ENCODE measurements at regions not wholly inside any gene's neighbourhood (a gene's known extent, or its start where the extent isn't known, plus 50 kb on each side); places are given as distances from the start of the nearest gene placed in this dataset.

GRCh38 chrX:109261279-109261678 is 220.6 kb downstream of the GUCY2F start:
- H3K27ac ChIP-seq (ENCODE audit: extremely low read depth, low read depth, low read length): no peak overlapping the region
- H3K4me3 ChIP-seq (ENCODE audit: low read depth, low read length): no peak overlapping the region
- no peak for TF ChIP-seq ZNF837 (tag by site-specific recombination; IDR thresholded peaks at IDR 0.05)
- TF ChIP-seq REST (tag by site-specific recombination; IDR thresholded peaks at IDR 0.05): peak; percentile 78
- TF ChIP-seq ZNF830 (tag by site-specific recombination; IDR thresholded peaks at IDR 0.05; ENCODE audit: low read depth): no peak
- H3K9me3 ChIP-seq (ENCODE audit: control insufficient read depth, insufficient read depth, low read depth, low read length): no peaks in the 10 kb centered on the region
- ChIA-PET POLR2A (no interaction called here), CTCF (no interaction called here)
- no peaks in the 10 kb centered on the region for H3K36me3 ChIP-seq (ENCODE audit: control insufficient read depth in 2 of 2, insufficient read depth in 1 of 2, low read length in 2 of 2)
- no peaks in the 10 kb centered on the region for H3K4me1 ChIP-seq (ENCODE audit: control insufficient read depth, insufficient read depth, low read length)

- POLR2A ChIA-PET: no interaction called here
Measured at GRCh38 chrX:109252789-109253188, 229.1 kb downstream of the GUCY2F start.

GRCh38 chrX:109218761-109219160 is 263.1 kb downstream of the GUCY2F start:
- POLR2A ChIA-PET: no interaction called here
- no peaks in the 10 kb centered on the region for H3K36me3 ChIP-seq (ENCODE audit: control insufficient read depth in 2 of 2, insufficient read depth in 1 of 2, low read length in 2 of 2)
- TF ChIP-seq SETDB1 (IDR thresholded peaks at IDR 0.05; ENCODE audit: insufficient read length, low read length): no peak
- no peak for TF ChIP-seq ZBTB20 (tag by site-specific recombination; IDR thresholded peaks at IDR 0.05)
- TF ChIP-seq ZFP41 (tag by site-specific recombination; IDR thresholded peaks at IDR 0.05; ENCODE audit: borderline replicate concordance): no peak
- no peak for TF ChIP-seq GLIS1 (tag by site-specific recombination; IDR thresholded peaks at IDR 0.05)
- no peak for TF ChIP-seq ZNF140 (tag by site-specific recombination; IDR thresholded peaks at IDR 0.05)
- TF ChIP-seq ZNF624 (tag by site-specific recombination; IDR thresholded peaks at IDR 0.05): no peak
- no peak for TF ChIP-seq ZNF76 (tag by site-specific recombination; IDR thresholded peaks at IDR 0.05; ENCODE audit: borderline replicate concordance, low read depth)
- TF ChIP-seq ZBTB7A (tag by site-specific recombination; IDR thresholded peaks at IDR 0.05; ENCODE audit: low read depth): no peak
- TF ChIP-seq ZNF280C (tag by site-specific recombination; IDR thresholded peaks at IDR 0.05): no peak
- TF ChIP-seq ZNF391 (tag by site-specific recombination; IDR thresholded peaks at IDR 0.05; ENCODE audit: borderline replicate concordance, low read depth): no peak

More at GRCh38 chrX:109252789-109253188, 229.1 kb downstream of the GUCY2F start:
- Histone ChIP-seq H3K9me3 (ENCODE audit: control insufficient read depth, insufficient read depth, low read depth, low read length) (peaks cover 2% of the 10 kb centered on the region; the same call in 1 of the 2 replicates), H3K4me1 (ENCODE audit: control insufficient read depth, insufficient read depth, low read length) (no peaks in the 10 kb centered on the region), H3K27ac (ENCODE audit: extremely low read depth, low read depth, low read length) (no peak overlapping the region), H3K4me3 (ENCODE audit: low read depth, low read length) (no peak overlapping the region), H3K36me3 (ENCODE audit: control insufficient read depth in 2 of 2, insufficient read depth in 1 of 2, low read length in 2 of 2) (no peaks in the 10 kb centered on the region)
- CTCF ChIA-PET: interaction anchor here (0.6 kb wide), 1 partner anchor 10 kb away, joined by 3 read pairs; no protein-coding TSS in a partner anchor
- no peak for TF ChIP-seq ZNF202 (tag by site-specific recombination; IDR thresholded peaks at IDR 0.05; ENCODE audit: borderline replicate concordance)
- TF ChIP-seq SETDB1 (IDR thresholded peaks at IDR 0.05; ENCODE audit: insufficient read length, low read length): peak; percentile 52
- TF ChIP-seq ZBTB1 (tag by site-specific recombination; IDR thresholded peaks at IDR 0.05): no peak
- no peak for TF ChIP-seq ZNF391 (tag by site-specific recombination; IDR thresholded peaks at IDR 0.05; ENCODE audit: borderline replicate concordance, low read depth)
- no peak for TF ChIP-seq ZNF214 (tag by site-specific recombination; IDR thresholded peaks at IDR 0.05; ENCODE audit: borderline replicate concordance)
- no peak for TF ChIP-seq ZSCAN4 (tag by site-specific recombination; IDR thresholded peaks at IDR 0.05)
- TF ChIP-seq TRIM28 (IDR thresholded peaks at IDR 0.05; ENCODE audit: borderline replicate concordance, low read length): peak; percentile 26; the same call in 1 of the 2 replicates
- no peak for TF ChIP-seq ZNF280D (tag by site-specific recombination; IDR thresholded peaks at IDR 0.05)

More at GRCh38 chrX:109218761-109219160, 263.1 kb downstream of the GUCY2F start:
- Histone ChIP-seq H3K4me3 (ENCODE audit: low read depth, low read length) (no peak overlapping the region), H3K4me1 (ENCODE audit: control insufficient read depth, insufficient read depth, low read length) (no peaks in the 10 kb centered on the region), H3K27ac (ENCODE audit: extremely low read depth, low read depth, low read length) (no peak overlapping the region), H3K9me3 (ENCODE audit: control insufficient read depth, insufficient read depth, low read depth, low read length) (no peaks in the 10 kb centered on the region)
- CTCF ChIA-PET: interaction anchor here (0.6 kb wide), 1 partner anchor 672 kb away, joined by 3 read pairs; no protein-coding TSS in a partner anchor

Measured in HEK293 (cell line).